HepG2 (cell line): ENCODE measurements at regions not wholly inside any gene's neighbourhood (a gene's known extent, or its start where the extent isn't known, plus 50 kb on each side); places are given as distances from the start of the nearest gene placed in this dataset.

Experiments used
- ATAC-seq: fragments of 200-7000 bp; cut with Tn5 transposase; 3 replicates; pipeline ENCODE4 v1.9.1; 2020; ENCODE audit warnings: mild to moderate bottlenecking, moderate library complexity
- BruUV-seq: library from RNA; stranded (reverse); fragments of 400-500 nt; replicated peaks from 2 replicates; lab custom pipeline; 2021; lab: Mats Ljungman, UMichigan
- CTCF ChIA-PET: fragments of 300-600 bp; formaldehyde crosslinking; extraction: SDS; loops from one replicate; lab custom pipeline; 2021; ENCODE audit warnings: low total read pairs, inconsistent platforms, low intra/inter-chr PET ratio; lab: Yijun Ruan, JAX
- POLR2A ChIA-PET: fragments of 350-600 bp; sonication (Branson Sonifier 250); formaldehyde crosslinking; loops from one replicate; lab custom pipeline; 2020; ENCODE audit warnings: antibody characterized with exemption, inconsistent platforms; lab: Yijun Ruan, JAX
- DNase-seq: peaks from one replicate; pipeline ENCODE4 v3.0.0-alpha.2; 2015; ENCODE audit warnings: low spot score
- FAIRE-seq: peaks from 3 replicates; lab custom pipeline; 2011; peaks lifted over from hg19 to GRCh38; lab: Jason Lieb, UNC
- H2AFZ ChIP-seq: one replicate; pipeline ENCODE4 v1.6.1; 2011; ENCODE audit warnings: low read length, inconsistent platforms
- H3K27ac ChIP-seq: fragments of 300-600 bp; 3 replicates; pipeline ENCODE4 v1.8.0; 2011; ENCODE audit warnings: mixed run types, mild to moderate bottlenecking, mixed read lengths, low read length, inconsistent platforms; ENCODE audit not compliant: insufficient read depth; ENCODE audit errors: extremely low read length
- H3K27me3 ChIP-seq, 2 experiments: fragments of 200-600 bp in 1 of 2; 2 replicates in 1 of 2; 3 replicates in 1 of 2; pipeline versions ENCODE4 v1.6.0 to v1.8.0; 2011; ENCODE audit warnings: low read length in 2 of 2, mild to moderate bottlenecking in 2 of 2, moderate library complexity in 2 of 2, inconsistent platforms in 1 of 2; ENCODE audit not compliant: insufficient read depth in 2 of 2, control insufficient read depth in 1 of 2
- H3K36me3 ChIP-seq, 2 experiments: fragments of 200-600 bp in 1 of 2; replicated peaks in 1 of 2; 2 replicates in 1 of 2; 3 replicates in 1 of 2; pipeline versions ENCODE4 v1.5.1 to v1.8.0; 2011; ENCODE audit warnings: low read length in 2 of 2, inconsistent platforms in 1 of 2; ENCODE audit not compliant: insufficient read depth in 2 of 2, control insufficient read depth in 1 of 2
- H3K4me1 ChIP-seq: 2 replicates; pipeline ENCODE4 v1.5.1; 2012; ENCODE audit warnings: low read length, inconsistent platforms; ENCODE audit not compliant: insufficient read depth
- H3K4me2 ChIP-seq: 2 replicates; pipeline ENCODE4 v1.6.0; 2011; ENCODE audit warnings: low read depth, low read length, inconsistent platforms
- H3K4me3 ChIP-seq, 3 experiments: fragments of 200-600 bp in 1 of 3; sonication (generic), shearing (Covaris generic) in 1 of 3; replicated peaks in 1 of 3; 2 replicates each; pipeline ENCODE4 v1.5.1; 2011 to 2016; ENCODE audit warnings: low read length in 3 of 3, inconsistent platforms in 2 of 3, low read depth in 2 of 3, mild to moderate bottlenecking in 2 of 3, control low read depth in 1 of 3, mixed read lengths in 1 of 3; ENCODE audit not compliant: insufficient read depth in 1 of 3
- H3K79me2 ChIP-seq: one replicate; pipeline ENCODE4 v1.6.1; 2011; ENCODE audit warnings: low read length, inconsistent platforms; ENCODE audit not compliant: insufficient read depth
- H3K9ac ChIP-seq: 2 replicates; pipeline ENCODE4 v1.6.0; 2011; ENCODE audit warnings: mild to moderate bottlenecking, low read depth, low read length, inconsistent platforms; ENCODE audit not compliant: insufficient read depth
- H3K9me3 ChIP-seq: 2 replicates; pipeline ENCODE4 v1.5.1; 2012; ENCODE audit warnings: mild to moderate bottlenecking, low read length
- H4K20me1 ChIP-seq: 2 replicates; pipeline ENCODE4 v1.6.0; 2011; ENCODE audit warnings: inconsistent platforms, mild to moderate bottlenecking, low read length, moderate library complexity; ENCODE audit not compliant: insufficient read depth
- FIP1L1 ChIP-seq: fragments of 200-400 bp; formaldehyde crosslinking; IDR thresholded peaks from 2 replicates; pipeline ENCODE4 v1.6.1; 2018; ENCODE audit warnings: low read depth, mild to moderate bottlenecking, low read length, moderate library complexity, borderline replicate concordance; ENCODE audit not compliant: insufficient read depth
- RCOR2 ChIP-seq: IDR thresholded peaks from 2 replicates; pipeline ENCODE4 v1.6.1; 2016; ENCODE audit warnings: missing biosample characterization, missing genetic modification reagents
- SP2 ChIP-seq: sonication (generic); formaldehyde crosslinking; IDR thresholded peaks from 2 replicates; pipeline ENCODE4 v1.5.1; 2020; ENCODE audit warnings: mild to moderate bottlenecking, missing genetic modification reagents
- WGBS: methylation state at CpG from one replicate; pipeline ENCODE4 v1.1.6; 2017; ENCODE audit warnings: low lambda C conversion rate; 5-methylcytosine and 5-hydroxymethylcytosine counted together
- in situ Hi-C: cut with HindIII; loops from 2 replicates; pipeline ENCODE4 v1.10.0; 2017; ENCODE audit warnings: low pct_unique_long_range_greater_than_20kb; ENCODE audit not compliant: extremely low pct_ligation_motif_present
- intact Hi-C: fragments of 100-400 bp; cut with micrococcal nuclease; formaldehyde crosslinking; loops from one replicate; pipeline ENCODE4 v1.10.0; 2022; ENCODE audit not compliant: unreplicated experiment
- TF ChIP-seq, protein P1 (sequence below): sonication (generic); formaldehyde crosslinking; IDR thresholded peaks from 2 replicates; pipeline ENCODE4 v1.4.0; 2020; ENCODE audit warnings: mild to moderate bottlenecking, missing genetic modification reagents
- TF ChIP-seq, protein P2 (sequence below): sonication (generic); formaldehyde crosslinking; conservative IDR thresholded peaks from 2 replicates; pipeline ENCODE4 v1.8.0; 2022; ENCODE audit warnings: missing genetic modification reagents

DNA sequence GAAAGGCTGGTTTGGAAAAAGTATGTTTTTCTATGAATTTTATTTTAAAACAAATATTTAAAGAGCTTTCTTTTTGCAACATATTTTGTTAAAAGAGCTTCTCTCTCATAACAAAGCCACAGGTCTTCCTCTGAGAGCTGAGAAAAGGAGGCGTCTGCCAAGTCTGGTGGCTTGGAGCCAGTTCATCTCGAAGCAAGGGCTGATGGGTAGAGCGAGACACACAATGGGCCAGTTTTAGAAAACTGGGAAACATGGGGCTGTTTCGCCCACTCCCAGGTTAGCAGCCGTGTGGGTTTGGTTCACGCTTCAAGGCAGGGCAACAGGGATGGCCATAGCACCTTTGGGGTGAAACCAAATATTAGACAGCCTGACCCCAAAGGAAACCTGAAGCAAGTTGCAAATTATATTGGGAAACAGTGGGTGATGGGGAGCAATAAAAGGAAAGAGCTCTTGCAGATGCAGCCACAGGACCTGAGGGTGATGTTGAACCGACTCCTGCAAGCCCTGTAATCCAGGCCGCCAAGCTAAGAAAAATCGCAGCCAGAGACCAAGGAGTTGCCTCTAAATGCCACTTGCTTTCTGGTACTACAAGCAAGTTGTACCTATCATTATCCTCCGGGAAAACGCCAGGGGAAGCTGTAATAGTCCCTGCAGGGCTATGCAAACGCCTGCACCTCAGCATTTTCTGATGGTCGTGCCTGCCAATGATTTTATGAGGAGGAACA lies 88.4 kb upstream of the GALNT15 start (continued):
- no peak for TF ChIP-seq FIP1L1
- TF ChIP-seq, protein P1, sequence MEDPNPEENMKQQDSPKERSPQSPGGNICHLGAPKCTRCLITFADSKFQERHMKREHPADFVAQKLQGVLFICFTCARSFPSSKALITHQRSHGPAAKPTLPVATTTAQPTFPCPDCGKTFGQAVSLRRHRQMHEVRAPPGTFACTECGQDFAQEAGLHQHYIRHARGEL, result no peak
- no peak for TF ChIP-seq SP2
- TF ChIP-seq, protein P2, sequence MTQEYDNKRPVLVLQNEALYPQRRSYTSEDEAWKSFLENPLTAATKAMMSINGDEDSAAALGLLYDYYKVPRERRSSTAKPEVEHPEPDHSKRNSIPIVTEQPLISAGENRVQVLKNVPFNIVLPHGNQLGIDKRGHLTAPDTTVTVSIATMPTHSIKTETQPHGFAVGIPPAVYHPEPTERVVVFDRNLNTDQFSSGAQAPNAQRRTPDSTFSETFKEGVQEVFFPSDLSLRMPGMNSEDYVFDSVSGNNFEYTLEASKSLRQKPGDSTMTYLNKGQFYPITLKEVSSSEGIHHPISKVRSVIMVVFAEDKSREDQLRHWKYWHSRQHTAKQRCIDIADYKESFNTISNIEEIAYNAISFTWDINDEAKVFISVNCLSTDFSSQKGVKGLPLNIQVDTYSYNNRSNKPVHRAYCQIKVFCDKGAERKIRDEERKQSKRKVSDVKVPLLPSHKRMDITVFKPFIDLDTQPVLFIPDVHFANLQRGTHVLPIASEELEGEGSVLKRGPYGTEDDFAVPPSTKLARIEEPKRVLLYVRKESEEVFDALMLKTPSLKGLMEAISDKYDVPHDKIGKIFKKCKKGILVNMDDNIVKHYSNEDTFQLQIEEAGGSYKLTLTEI (CRISPR knock-in tag), result no peak
- TF ChIP-seq, all 625 proteins: peak for 0

DNA sequence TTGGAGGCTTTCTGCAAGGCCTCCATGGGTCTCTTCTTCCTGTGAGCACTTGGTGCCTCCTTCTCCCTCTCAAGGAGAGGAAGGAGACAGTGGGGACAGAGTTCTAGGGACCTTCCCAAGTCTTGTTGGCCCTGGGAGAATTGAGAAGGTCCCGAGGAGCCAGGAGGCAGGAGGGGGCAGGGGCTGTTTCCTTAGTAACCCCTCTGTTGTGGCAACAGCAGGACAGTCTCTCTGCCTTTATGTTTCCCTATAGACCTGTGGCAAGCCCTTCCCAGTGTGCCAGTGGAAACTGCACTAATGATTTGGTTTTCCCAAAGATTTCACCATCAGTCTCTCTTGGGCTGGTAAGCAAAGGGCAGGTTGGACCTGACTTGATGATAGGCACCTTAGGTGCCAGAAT lies 87.8 kb upstream of the GALNT15 start:
- H3K27me3 ChIP-seq, result no peaks in the 10 kb centered on the region
- FAIRE-seq (no peak), ATAC-seq (no peak), DNase-seq (no peak)
- no peaks in the 10 kb centered on the region for H3K36me3 ChIP-seq
- no peak overlapping the region for H3K9ac ChIP-seq
- BruUV-seq, result no TSS peak
- no peak overlapping the region for H2AFZ ChIP-seq
- ChIA-PET CTCF (no interaction called here), POLR2A (no interaction called here)
- 0% methylated on average over 1 of the region's 1 CpG for WGBS
- no peaks in the 10 kb centered on the region for H4K20me1 ChIP-seq
- H3K9me3 ChIP-seq, result peaks cover 15% of the 10 kb centered on the region
- no peak overlapping the region for H3K4me3 ChIP-seq
- no peaks in the 10 kb centered on the region for H3K4me1 ChIP-seq
- no peak for TF ChIP-seq RCOR2 (CRISPR knock-in tag)
- H3K79me2 ChIP-seq, result no peaks in the 10 kb centered on the region
- intact Hi-C loops, result no loop called here
- in situ Hi-C loops, result no loop called here
- H3K4me2 ChIP-seq, result no peak overlapping the region
- H3K27ac ChIP-seq, result no peak overlapping the region
